Kidney epithelial cell (primary cell): ENCODE measurements at regions not wholly inside any gene's neighbourhood (a gene's known extent, or its start where the extent isn't known, plus 50 kb on each side); places are given as distances from the start of the nearest gene placed in this dataset.

Source experiments
- DNase-seq: peaks from one replicate; pipeline ENCODE4 v3.0.0-alpha.2; 2010; ENCODE audit warnings: low read depth
- H3K27me3 ChIP-seq: 2 replicates; pipeline ENCODE4 v1.6.0; 2011; ENCODE audit warnings: low read length; ENCODE audit not compliant: control insufficient read depth, insufficient read depth
- H3K36me3 ChIP-seq: 2 replicates; pipeline ENCODE4 v1.5.1; 2011; ENCODE audit warnings: low read length; ENCODE audit not compliant: control insufficient read depth, insufficient read depth
- H3K4me3 ChIP-seq: 2 replicates; pipeline ENCODE4 v1.5.1; 2011; ENCODE audit warnings: low read depth, mild to moderate bottlenecking, control low read depth, low read length
- CTCF ChIP-seq: IDR thresholded peaks from 2 replicates; pipeline ENCODE4 v1.5.1; 2011; ENCODE audit warnings: mild to moderate bottlenecking, moderate library complexity, low read length, control low read depth, inconsistent platforms; ENCODE audit not compliant: insufficient read depth, poor library complexity, severe bottlenecking

GRCh38 chr15:96924570-96924969 lies 594.1 kb downstream of the NR2F2 start:
- Histone ChIP-seq H3K36me3 (no peaks in the 10 kb centered on the region), H3K27me3 (no peaks in the 10 kb centered on the region), H3K4me3 (no peak overlapping the region)
- no peak for DNase-seq
- TF ChIP-seq CTCF: no peak

- peak overlapping the region; percentile 29 for H3K4me3 ChIP-seq
- H3K27me3 ChIP-seq: no peaks in the 10 kb centered on the region
- no peaks in the 10 kb centered on the region for H3K36me3 ChIP-seq
- no peak for DNase-seq
- no peak for TF ChIP-seq CTCF
Measured at GRCh38 chr15:96947296-96948229, 617.1 kb downstream of the NR2F2 start.

GRCh38 chr15:96948981-96949380 lies 618.5 kb downstream of the NR2F2 start:
- no peaks in the 10 kb centered on the region for H3K36me3 ChIP-seq
- no peaks in the 10 kb centered on the region for H3K27me3 ChIP-seq
- DNase-seq: no peak
- no peak overlapping the region for H3K4me3 ChIP-seq
- no peak for TF ChIP-seq CTCF

GRCh38 chr15:96958721-96959120 lies 628.2 kb downstream of the NR2F2 start:
- no peaks in the 10 kb centered on the region for H3K27me3 ChIP-seq
- no peaks in the 10 kb centered on the region for H3K36me3 ChIP-seq
- TF ChIP-seq CTCF: no peak
- no peak overlapping the region for H3K4me3 ChIP-seq
- DNase-seq: no peak

- Histone ChIP-seq H3K4me3 (no peak overlapping the region), H3K27me3 (no peaks in the 10 kb centered on the region), H3K36me3 (no peaks in the 10 kb centered on the region)
- no peak for TF ChIP-seq CTCF
- DNase-seq: no peak
Measured at GRCh38 chr15:96959501-96959900, 629.0 kb downstream of the NR2F2 start.
